GM21786 (cell line): ENCODE measurements at regions not wholly inside any gene's neighbourhood (a gene's known extent, or its start where the extent isn't known, plus 50 kb on each side); places are given as distances from the start of the nearest gene placed in this dataset.

ENCODE experiments used
- ATAC-seq: cut with Tn5 transposase; IDR thresholded peaks from one replicate; pipeline ENCODE4 v1.9.1; 2021; ENCODE audit not compliant: unreplicated experiment

DNA sequence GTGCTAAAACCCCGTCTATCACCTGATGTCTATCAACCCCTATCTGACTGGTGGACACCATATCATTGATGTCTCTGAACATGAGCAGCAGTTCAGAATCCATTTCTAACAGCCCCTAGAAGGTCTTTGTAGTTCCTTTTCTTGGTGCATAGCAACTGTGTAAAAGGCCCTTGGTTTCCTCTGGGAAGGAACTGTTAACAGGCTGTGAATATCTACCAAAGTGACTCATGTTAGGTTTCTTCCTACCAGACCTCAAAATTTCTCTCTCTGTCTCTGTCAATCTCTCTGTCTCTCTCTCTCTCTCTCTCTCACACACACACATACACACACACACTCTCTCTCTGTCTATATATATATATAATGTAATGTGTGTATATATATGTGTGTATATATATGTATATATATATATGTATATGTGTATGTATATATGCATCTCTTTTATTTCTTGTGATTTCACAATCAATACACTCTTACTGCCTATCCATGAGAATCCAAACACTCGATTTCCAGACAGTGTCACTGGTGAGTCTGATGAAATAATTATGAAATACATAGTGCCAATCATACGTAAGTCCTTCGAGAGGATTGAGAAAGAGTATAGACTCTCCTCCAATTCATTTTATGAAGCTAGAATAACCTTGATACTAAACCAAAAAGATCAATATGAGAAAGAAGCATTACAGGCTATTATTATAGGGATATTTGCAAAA, 335.9 kb upstream of the SLCO3A1 start:
- ATAC-seq: no peak

DNA sequence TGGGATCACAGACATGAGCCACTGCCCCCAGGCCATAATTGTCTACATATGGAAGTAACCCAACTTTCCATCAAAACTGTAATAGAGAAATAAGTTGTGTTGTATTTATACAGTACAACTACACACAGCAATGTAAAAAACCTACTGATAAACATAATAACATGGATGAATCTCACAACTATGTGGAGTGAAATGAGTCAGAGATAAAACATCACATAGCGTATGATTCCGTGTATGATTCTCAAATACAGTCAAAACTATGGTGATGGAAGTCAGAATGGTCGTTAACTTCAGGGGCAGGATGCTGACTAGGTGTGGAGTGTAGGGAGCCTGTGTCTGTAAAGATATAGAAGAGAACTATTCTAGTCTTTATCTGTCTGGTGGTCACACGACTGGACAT, 332.7 kb upstream of the SLCO3A1 start:
- ATAC-seq: no peak

DNA sequence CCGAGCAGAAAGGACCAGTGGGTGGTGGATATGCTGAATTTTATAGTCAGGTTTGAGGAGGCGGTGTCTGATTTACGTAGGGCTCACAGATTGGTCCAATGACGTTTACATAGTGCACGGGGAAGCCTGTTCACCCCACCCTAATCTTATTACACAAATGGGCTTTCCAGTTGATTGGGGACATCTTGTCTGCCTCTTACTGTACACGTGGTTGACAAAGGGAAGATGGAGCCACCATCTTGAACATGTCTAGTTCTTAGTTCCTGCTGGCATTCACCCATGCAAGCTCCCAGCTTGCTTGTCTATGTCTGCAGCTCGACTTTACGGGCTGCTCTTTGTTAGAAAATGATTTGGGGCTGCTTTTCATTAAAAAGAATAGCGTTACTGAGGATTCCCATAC, 332.0 kb upstream of the SLCO3A1 start:
- no peak for ATAC-seq

DNA sequence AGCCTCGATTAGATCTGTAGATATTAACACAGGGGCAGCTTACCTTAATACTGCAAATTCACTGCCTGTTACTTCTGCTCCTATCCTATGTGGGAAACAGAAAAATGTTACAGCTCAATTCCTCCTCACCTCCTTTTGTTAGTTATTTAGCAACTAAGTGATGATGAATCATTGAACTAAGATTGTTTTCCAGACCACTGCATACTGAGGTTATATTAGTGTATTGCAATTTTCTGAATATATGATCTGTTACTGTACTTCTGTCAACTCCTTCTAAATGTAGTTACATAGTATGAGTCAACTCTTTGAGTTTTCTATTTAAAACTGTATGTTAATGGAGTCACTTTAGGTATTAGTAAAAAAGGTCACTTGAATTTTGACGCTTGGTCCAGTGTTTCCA, 331.5 kb upstream of the SLCO3A1 start:
- ATAC-seq: no peak

DNA sequence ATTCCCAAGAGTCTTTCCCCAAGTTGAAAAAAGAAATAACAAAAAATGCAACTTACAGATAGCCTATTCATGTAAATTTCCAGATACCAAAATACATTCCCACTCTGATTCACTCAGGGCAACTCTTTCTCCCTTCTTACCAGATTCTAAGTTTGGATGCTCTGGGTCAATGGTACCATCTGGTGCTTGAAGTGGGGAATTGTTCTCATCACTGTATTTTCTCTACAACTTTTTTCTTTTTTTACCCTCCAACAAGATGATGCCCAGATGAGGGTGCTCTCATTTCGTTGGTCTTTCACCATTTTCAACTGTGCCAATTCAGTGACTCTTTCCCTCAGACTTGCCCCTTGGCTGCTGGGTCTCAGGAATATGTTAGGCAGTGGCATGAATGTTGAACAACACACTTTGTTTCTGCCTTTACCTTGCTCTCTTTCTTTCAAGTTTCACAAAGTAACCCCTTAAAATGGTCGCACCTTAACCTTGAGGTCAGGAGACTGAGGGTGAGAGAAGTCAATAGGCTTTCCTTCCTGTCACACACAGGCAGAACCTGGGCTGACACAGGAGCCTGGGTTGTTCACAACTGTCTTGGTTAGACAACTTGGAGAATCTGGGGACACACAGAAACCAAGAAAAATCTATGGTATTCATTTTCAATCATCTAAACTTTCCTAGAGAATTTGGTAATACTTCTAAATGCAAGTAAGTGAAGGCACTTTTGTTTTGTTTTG, 330.7 kb upstream of the SLCO3A1 start:
- no peak for ATAC-seq

DNA sequence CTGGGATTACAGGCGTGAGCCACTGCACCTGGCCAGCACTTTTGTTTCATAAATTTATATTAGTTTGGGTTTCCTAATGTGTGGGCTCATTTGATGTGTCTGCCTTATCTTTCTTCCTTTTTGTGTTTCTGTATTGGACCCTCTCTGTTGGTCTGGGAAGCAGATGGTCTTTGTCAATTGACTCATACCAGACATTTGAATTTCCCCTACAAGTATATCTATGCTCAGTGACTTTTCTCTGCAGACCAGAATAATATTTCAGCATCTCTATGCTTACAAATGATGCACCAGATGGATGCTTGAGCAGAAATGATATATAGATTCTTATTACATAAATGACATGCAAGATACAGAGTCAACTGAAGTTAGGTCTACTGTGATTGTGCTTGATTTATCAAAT, 329.9 kb upstream of the SLCO3A1 start:
- ATAC-seq: no peak

DNA sequence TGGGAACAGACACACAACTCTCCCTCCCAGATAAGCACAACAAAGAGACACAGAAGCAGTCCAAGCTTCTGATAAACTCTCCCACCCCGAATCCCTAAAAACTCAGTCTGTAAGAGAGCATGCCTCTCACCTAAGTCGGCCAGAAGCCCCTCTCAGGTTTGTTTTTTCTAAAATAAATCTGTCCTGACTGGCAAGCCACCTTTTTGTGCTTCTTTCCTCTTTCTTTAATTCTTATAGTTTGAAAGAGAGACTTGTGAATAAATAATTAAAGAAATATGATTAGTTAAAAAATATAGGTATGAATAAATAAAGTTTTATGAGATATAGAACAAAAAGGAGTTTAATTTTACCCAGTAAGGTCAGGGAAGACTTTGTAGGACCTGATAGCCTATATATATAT, 329.0 kb upstream of the SLCO3A1 start:
- ATAC-seq: no peak

DNA sequence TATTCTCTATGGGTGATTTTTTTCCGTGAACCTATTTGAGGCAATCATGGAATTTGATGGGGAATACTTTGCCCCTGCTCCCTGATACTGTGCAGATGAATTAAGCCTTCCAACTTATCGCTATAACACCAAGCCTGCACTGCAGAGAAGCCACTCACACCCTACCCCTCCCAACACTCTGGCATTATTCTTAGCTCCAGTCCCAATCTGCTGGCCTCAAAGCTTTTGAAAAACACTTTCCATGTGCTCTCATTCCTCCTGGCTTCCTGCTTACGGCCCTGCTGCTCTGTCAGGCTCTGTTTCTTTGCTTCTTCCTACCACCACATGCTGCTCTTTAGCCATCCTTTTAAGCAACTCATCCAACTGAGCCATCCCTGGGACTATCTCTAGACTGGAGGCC, 327.8 kb upstream of the SLCO3A1 start:
- no peak for ATAC-seq

DNA sequence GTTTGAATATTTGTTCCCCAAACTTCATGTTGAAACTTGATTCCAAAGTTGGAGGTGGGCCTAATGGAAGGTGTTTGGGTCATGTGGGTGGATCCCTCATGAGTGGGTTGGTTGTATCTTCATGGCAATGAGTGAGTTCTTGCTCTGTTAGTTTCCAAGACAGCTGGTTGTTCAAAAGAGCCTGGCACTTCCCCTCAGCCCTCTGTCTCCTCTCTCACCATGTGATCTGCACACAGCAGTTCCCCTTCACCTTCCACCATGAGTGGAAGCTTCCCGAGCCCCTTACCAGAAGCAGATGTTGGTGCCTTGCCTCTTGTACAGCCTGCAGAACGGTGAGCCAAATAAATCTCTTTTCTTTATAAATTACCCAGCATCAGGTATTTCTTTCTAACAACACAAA, 327.1 kb upstream of the SLCO3A1 start:
- ATAC-seq: no peak

DNA sequence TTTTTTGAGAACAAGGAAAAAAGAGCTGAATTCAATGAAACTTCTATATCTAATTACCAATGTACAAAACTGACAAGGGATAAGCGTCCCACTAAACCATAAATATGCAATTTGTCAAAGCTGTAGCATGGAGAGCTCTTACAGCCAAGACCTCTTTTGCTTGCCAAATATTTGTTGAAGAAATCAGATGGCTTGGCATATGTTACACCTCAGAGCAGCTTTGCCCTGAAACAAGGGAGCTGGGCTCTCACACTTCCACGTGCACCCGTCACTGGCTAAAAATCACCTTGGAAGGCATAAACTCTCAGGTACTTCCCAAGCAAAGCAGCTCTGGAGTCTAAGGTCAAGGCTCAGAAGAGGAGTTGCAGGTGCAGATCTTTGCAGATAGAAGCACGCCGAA, 324.7 kb upstream of the SLCO3A1 start:
- ATAC-seq: no peak

DNA sequence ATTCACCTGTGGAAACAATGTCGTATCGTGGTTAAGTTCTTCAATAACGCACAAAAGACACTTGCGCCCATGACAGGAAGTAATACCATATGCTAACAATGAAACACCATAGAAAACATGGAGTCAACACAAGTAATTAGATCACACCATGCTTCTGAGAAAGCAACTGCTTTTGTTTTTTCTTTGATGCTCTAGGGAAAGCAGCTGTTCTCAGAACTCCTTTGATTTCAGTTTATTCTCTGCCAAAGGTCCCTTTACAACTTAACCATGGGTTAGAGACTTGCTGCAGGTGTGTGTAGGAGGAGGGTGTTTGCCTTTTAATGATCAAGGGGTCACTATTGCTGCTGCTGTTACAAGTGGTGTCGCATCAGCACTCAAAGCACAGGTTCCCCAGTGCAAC, 324.0 kb upstream of the SLCO3A1 start:
- no peak for ATAC-seq

DNA sequence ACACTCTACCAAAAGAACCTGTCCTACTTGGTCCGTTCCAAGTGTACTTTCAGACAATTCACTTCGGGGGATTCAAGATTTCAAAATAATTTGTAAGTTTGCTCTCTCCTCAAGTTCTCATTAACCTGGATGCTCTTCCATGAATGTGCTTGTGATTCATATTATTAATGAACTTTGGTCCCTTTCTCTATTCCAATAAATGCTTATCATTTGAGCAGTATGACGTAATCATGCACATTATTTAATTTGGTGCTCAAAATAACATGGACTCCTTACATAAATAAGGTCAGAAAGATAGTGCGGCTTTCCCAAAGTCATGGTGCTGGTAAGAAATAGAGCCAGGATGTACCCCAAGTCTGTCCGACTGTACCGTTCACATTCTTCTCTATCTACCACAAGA, 323.2 kb upstream of the SLCO3A1 start:
- ATAC-seq: no peak

DNA sequence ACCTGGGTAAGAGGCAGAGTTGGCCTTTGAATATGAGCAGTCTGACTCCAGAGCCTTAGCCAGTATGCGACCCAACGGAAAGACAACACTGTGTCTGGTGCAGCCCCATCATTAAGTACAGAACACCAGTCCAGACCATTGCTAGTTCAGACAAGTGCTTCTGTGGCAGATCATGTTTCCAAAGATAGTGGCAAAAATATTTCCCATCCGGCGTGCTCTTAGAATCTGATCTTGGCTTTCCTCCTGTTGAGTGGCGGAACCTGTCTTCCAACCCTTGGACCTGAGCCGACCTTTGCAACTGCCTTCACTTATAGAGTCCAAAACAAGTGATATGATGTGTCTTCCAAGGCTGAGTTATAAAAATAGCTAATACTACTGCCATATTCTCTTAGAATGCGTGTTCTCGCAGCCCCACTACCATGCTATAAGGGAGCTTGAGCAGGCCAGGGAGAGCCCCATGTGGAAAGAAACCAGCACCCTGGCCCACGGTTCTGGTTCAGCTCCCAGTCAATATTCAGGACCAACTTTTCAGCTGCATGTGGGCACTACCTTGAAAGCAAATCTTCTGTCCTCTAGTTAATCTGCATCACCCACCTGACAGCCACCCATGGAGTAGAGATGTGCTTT, 322.4 kb upstream of the SLCO3A1 start:
- ATAC-seq: no peak

DNA sequence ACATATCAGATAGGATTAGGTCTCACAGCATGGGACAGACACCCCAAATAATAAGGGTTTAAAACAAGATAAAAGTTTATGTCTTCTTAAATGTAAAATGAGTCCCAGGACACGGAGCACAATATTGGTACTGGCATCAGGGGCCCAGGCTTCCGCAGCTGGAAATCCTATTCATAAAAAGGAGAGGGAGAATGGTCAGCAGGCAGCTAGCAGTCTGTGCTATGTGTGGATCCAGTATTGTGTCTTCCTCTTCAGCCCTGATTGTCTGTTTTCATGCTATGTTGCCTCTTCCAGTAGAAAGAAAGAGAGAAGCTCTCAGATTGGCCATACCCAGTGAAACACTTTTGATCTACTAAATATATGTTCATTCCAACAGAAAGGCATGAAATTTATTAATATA, 319.3 kb upstream of the SLCO3A1 start:
- ATAC-seq: no peak

DNA sequence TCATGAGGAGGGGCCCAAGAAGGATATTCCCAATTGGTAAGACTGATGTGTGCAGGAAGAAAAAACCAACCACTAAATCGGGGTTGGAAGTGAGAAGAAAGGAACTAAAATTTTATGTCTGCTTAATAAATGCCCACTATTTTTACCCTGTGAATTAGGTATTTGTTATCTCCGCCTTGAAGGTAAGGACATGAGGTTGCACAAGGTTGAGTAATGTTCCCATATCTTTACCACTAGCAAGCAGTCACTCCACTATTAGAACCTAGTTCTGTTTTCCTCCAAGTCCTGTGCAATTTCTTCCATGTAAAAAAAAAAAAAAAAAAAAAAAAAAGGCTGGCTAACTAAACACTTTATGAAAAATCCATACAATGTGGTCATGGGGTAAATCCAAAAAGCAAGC, 318.5 kb upstream of the SLCO3A1 start:
- no peak for ATAC-seq

DNA sequence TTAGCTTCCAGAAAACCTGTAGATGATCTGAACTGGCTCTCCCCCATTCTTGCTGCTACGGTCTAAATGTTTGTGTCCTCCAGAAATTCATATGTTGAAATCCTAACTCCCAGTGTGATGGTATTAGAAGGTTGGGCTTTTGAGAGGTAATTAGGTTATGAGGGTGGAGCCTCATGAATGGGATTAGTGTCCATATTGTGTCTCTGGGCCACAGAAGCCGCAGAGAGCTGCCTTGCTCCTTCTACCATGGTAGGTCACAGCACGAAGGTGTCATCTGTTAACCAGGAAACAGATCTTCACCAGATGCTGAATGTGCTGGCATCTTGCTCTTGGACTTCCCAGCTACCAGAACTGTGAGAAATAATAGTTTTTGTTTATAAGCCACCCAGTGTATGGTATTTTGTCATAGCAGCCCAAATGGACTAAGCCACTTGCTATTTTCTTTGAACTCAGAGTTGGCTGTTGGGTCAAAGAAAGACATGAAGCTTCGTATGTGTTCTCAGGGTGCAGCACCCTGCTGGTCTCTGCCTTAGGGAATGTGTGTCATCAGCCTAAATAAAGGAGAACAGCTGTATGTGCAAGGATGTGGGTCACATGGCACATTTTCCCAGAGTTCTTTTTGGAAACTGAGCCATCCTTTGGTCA, 317.5 kb upstream of the SLCO3A1 start:
- ATAC-seq: no peak

DNA sequence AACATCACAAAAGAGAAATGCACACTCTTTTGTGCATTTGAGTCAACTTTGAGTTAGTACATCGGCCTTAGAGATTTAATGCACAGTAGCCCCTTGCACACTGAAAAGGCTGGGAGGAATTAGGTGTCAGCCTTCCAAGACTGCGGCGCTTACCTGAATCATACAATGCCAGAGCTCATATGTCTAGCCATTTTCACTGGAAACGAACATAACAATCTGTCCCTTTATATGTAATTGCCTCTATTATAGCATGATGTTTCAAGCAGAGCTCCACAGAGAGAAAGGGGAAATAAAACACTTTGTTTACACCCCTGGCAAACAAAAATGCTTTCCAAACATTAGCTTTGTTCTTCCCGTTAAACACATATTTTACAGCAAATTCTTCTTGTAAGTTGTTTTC, 315.7 kb upstream of the SLCO3A1 start:
- ATAC-seq: no peak

DNA sequence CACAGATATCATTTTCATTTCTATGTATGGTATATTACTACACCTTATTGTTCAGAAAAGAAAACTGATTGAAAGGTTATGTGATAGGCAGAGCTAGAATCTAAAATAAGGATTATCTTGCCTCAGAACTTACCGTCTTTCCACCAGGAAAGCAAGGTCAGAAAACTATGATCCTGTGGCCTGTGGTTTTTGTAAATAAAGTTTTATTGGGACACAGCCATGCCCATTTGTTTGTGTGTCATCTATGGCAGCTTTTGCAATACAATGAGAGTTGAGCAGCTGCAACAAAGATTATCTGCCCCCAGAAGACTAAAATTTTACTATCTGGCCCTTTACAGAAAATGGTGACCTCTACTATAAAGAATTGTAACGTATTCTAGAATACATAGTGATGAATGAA, 314.7 kb upstream of the SLCO3A1 start:
- no peak for ATAC-seq

DNA sequence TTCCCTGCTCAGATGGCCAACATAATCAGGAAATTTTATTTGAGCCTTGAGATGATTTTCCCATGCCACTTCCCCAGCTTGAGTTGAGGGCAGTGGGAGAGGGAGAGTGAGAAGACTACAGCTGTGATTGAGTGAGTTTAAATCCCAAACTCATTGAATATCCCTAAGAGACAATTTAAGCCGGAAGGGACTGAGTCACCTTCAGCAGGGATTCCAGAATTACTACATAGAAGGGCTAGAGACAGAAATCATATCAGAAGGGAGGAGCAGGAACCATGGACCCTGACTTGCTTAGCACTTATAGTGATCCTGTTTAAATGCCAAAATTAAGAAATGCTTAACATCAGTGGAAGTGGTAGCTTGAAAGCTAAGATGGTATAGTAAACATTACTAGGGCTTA, 312.2 kb upstream of the SLCO3A1 start:
- no peak for ATAC-seq

DNA sequence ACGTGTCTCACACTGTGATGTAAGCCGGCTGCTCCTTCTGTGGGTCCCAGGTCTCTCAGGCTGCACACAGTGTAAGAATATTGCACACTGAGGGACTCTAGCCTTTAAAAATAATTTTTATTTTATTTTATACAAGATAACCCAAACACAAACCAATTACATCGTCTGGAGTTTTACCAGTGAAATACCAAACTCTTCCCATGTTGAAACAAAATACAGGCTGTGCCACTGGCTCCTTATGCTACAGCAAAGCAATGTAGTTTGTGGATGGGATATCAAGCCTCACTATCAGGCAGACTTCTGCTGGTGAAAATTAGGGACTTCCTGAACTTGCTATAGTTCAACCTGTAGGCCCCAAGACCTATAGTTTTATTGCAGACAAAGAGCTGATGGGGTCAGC, 311.3 kb upstream of the SLCO3A1 start:
- ATAC-seq: no peak

DNA sequence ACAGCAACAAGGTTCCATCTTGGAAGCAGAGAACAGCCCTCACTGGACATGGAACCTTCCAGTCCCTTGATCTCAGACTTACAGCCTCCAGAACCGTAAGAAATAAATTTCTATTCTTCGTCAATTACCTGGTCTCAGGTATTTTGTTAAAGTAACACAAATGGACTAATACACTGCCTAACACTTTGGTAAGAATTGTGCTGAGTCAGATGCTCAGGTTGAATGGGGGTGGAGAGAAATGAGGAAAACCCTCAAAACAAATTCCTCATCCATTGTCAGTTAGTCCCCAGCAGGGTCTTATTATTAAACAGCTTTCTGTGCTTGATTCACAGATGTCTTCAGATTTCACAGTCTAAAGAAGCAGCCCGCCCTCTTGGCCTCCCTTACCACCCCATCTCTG, 306.2 kb upstream of the SLCO3A1 start:
- no peak for ATAC-seq

DNA sequence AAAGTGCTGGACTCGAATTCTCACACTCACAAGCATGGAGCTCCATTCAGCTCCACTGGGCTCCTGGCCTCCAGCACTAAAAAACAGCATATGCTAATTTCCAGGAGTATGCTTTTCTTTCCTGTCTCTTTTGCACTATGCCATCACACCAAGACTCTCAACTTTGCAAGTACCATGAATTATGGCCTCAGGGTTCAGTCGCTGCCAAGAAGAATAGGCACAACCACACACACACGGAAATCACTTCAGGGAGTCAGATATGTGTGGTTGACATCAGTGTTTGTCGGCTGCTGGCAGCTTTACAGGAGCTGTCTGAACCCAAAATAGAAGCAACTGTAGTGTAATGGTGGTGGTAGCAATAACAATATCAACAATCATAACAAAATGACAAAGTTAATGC, 305.0 kb upstream of the SLCO3A1 start:
- no peak for ATAC-seq
